Inflammatory macrophage (primary cell): ENCODE measurements at regions not wholly inside any gene's neighbourhood (a gene's known extent, or its start where the extent isn't known, plus 50 kb on each side); places are given as distances from the start of the nearest gene placed in this dataset.

Experiments used
- DNase-seq, 2 donors: peaks; one replicate each; pipeline ENCODE4 v3.0.0-alpha.2; 2020 to 2022

GRCh38 chr2:41495050-41495449, 552.8 kb upstream of the PKDCC start:
- DNase-seq: no peak

- no peak for DNase-seq
Observed at GRCh38 chr2:41496908-41497307, 550.9 kb upstream of the PKDCC start.

GRCh38 chr2:41498781-41499180, 549.0 kb upstream of the PKDCC start:
- peak; percentile 39 to 81 for DNase-seq

- no peak for DNase-seq
Observed at GRCh38 chr2:41500895-41501294, 546.9 kb upstream of the PKDCC start.

- no peak for DNase-seq
Observed at GRCh38 chr2:41502752-41503151, 545.1 kb upstream of the PKDCC start.

GRCh38 chr2:41504532-41504931, 543.3 kb upstream of the PKDCC start:
- DNase-seq: no peak

GRCh38 chr2:41510108-41510507, 537.7 kb upstream of the PKDCC start:
- peak; percentile 7 to 16 for DNase-seq

- no peak for DNase-seq
Observed at GRCh38 chr2:41521211-41521610, 526.6 kb upstream of the PKDCC start.

GRCh38 chr2:41527525-41528323, 520.1 kb upstream of the PKDCC start:
- no peak for DNase-seq

GRCh38 chr2:41535575-41535974, 512.2 kb upstream of the PKDCC start:
- no peak for DNase-seq

- no peak for DNase-seq
Observed at GRCh38 chr2:41540272-41540998, 507.4 kb upstream of the PKDCC start.

GRCh38 chr2:41543726-41544125, 504.1 kb upstream of the PKDCC start:
- no peak for DNase-seq

- no peak for DNase-seq
Observed at GRCh38 chr2:41544709-41545108, 503.1 kb upstream of the PKDCC start.

- DNase-seq: no peak
Observed at GRCh38 chr2:41546031-41546430, 501.8 kb upstream of the PKDCC start.

- DNase-seq: no peak
Observed at GRCh38 chr2:41568648-41569047, 479.2 kb upstream of the PKDCC start.

GRCh38 chr2:41572154-41572553, 475.7 kb upstream of the PKDCC start:
- DNase-seq: no peak

GRCh38 chr2:41576423-41576822, 471.4 kb upstream of the PKDCC start:
- no peak for DNase-seq

- DNase-seq: no peak
Observed at GRCh38 chr2:41579806-41580205, 468.0 kb upstream of the PKDCC start.

GRCh38 chr2:41580806-41581205, 467.0 kb upstream of the PKDCC start:
- no peak for DNase-seq

GRCh38 chr2:41595240-41595639, 452.6 kb upstream of the PKDCC start:
- no peak for DNase-seq

- DNase-seq: no peak
Observed at GRCh38 chr2:41597680-41598079, 450.1 kb upstream of the PKDCC start.

GRCh38 chr2:41598161-41598894, 449.5 kb upstream of the PKDCC start:
- DNase-seq: no peak

- no peak for DNase-seq
Observed at GRCh38 chr2:41600460-41600859, 447.4 kb upstream of the PKDCC start.

- DNase-seq: no peak
Observed at GRCh38 chr2:41602341-41602740, 445.5 kb upstream of the PKDCC start.
